ENCODE measurements at regions not wholly inside any gene's neighbourhood (a gene's known extent, or its start where the extent isn't known, plus 50 kb on each side); places are given as distances from the start of the nearest gene placed in this dataset.

DNA sequence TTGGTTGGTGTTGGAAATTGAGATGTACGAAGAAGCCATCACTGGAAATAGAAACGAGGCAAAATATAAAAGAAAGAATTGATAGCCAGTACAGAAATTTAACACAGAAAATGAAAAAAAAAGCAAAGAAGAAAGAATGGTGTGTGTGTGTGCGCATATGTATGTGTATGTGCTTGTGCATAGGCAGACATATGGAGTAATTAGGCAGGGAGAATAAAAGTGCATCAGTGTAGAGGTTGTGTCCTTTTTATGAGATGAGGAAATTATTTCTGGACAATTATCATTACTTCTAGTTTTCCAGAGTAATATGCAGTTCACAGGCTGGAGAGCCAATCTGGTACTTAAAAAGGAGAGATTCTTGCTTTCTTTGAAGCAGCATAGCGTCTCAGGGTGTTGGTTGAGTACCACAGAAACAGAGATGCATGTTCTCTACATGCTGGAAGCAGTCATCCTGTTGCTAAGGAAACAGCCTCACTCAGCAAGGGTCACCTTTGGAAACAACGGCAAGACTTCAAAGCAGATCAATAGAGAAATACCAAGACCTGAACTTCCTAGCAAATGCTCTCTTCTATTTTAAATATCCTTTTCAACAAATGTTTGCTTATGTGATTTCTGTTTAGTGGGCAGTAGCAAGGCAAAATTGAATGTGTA lies 172.7 kb downstream of the TAF11L14 start:
- no peak for TF ChIP-seq POLR2A (IDR thresholded peaks at IDR 0.05)
- TF ChIP-seq, protein P1, sequence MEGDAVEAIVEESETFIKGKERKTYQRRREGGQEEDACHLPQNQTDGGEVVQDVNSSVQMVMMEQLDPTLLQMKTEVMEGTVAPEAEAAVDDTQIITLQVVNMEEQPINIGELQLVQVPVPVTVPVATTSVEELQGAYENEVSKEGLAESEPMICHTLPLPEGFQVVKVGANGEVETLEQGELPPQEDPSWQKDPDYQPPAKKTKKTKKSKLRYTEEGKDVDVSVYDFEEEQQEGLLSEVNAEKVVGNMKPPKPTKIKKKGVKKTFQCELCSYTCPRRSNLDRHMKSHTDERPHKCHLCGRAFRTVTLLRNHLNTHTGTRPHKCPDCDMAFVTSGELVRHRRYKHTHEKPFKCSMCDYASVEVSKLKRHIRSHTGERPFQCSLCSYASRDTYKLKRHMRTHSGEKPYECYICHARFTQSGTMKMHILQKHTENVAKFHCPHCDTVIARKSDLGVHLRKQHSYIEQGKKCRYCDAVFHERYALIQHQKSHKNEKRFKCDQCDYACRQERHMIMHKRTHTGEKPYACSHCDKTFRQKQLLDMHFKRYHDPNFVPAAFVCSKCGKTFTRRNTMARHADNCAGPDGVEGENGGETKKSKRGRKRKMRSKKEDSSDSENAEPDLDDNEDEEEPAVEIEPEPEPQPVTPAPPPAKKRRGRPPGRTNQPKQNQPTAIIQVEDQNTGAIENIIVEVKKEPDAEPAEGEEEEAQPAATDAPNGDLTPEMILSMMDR (IDR thresholded peaks at IDR 0.05) = no peak
